ENCODE measurements at regions not wholly inside any gene's neighbourhood (a gene's known extent, or its start where the extent isn't known, plus 50 kb on each side); places are given as distances from the start of the nearest gene placed in this dataset.

DNA sequence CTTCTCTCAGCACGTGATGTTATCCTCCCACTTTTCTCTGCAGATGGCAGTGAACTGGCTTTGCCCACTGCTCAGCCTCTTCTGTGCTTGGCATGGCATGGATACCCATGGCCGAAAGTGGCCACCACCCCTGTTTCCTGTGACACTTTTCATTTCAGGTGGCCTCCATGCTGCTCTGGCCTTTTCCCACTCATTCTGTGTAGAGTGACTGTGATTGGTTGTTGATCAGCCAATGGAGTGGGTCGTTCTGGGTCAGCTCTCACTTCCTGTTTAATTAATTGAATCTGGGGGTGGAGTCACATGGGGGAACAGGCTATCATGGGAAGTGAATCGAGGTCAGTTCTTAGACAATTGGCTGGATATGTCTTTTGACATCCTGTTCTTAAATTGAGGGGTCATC, 350.1 kb upstream of the EEF2KMT start:
- Mint-ChIP-seq H3K4me1 (peaks cover 59% of the 10 kb centered on the region), H3K9me3 (peaks cover 4% of the 10 kb centered on the region; the same call in 2 of the 3 replicates), H3K36me3 (ENCODE audit: low read depth) (peaks cover 4% of the 10 kb centered on the region; the same call in 1 of the 3 replicates), H3K4me3 (no peak overlapping the region), H3K27me3 (ENCODE audit: insufficient read depth, low read depth, poor library complexity) (peaks cover 11% of the 10 kb centered on the region), H3K27ac (no peak overlapping the region)
- no peak for TF ChIP-seq NANOG (IDR thresholded peaks at IDR 0.05; ENCODE audit: borderline replicate concordance)
- TF ChIP-seq, protein P1, sequence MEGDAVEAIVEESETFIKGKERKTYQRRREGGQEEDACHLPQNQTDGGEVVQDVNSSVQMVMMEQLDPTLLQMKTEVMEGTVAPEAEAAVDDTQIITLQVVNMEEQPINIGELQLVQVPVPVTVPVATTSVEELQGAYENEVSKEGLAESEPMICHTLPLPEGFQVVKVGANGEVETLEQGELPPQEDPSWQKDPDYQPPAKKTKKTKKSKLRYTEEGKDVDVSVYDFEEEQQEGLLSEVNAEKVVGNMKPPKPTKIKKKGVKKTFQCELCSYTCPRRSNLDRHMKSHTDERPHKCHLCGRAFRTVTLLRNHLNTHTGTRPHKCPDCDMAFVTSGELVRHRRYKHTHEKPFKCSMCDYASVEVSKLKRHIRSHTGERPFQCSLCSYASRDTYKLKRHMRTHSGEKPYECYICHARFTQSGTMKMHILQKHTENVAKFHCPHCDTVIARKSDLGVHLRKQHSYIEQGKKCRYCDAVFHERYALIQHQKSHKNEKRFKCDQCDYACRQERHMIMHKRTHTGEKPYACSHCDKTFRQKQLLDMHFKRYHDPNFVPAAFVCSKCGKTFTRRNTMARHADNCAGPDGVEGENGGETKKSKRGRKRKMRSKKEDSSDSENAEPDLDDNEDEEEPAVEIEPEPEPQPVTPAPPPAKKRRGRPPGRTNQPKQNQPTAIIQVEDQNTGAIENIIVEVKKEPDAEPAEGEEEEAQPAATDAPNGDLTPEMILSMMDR (conservative IDR thresholded peaks at IDR 0.05; ENCODE audit: low read depth in 2 of 2): no peak
- TF ChIP-seq, protein P2, sequence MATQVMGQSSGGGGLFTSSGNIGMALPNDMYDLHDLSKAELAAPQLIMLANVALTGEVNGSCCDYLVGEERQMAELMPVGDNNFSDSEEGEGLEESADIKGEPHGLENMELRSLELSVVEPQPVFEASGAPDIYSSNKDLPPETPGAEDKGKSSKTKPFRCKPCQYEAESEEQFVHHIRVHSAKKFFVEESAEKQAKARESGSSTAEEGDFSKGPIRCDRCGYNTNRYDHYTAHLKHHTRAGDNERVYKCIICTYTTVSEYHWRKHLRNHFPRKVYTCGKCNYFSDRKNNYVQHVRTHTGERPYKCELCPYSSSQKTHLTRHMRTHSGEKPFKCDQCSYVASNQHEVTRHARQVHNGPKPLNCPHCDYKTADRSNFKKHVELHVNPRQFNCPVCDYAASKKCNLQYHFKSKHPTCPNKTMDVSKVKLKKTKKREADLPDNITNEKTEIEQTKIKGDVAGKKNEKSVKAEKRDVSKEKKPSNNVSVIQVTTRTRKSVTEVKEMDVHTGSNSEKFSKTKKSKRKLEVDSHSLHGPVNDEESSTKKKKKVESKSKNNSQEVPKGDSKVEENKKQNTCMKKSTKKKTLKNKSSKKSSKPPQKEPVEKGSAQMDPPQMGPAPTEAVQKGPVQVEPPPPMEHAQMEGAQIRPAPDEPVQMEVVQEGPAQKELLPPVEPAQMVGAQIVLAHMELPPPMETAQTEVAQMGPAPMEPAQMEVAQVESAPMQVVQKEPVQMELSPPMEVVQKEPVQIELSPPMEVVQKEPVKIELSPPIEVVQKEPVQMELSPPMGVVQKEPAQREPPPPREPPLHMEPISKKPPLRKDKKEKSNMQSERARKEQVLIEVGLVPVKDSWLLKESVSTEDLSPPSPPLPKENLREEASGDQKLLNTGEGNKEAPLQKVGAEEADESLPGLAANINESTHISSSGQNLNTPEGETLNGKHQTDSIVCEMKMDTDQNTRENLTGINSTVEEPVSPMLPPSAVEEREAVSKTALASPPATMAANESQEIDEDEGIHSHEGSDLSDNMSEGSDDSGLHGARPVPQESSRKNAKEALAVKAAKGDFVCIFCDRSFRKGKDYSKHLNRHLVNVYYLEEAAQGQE (IDR thresholded peaks at IDR 0.05; ENCODE audit: unreplicated experiment): no peak
- no peak for TF ChIP-seq EZH2phosphoT487 (IDR thresholded peaks at IDR 0.05; ENCODE audit: unreplicated experiment)
- no peak for TF ChIP-seq EZH2 (IDR thresholded peaks at IDR 0.05; ENCODE audit: low read depth, unreplicated experiment)
- TF ChIP-seq, protein P3, sequence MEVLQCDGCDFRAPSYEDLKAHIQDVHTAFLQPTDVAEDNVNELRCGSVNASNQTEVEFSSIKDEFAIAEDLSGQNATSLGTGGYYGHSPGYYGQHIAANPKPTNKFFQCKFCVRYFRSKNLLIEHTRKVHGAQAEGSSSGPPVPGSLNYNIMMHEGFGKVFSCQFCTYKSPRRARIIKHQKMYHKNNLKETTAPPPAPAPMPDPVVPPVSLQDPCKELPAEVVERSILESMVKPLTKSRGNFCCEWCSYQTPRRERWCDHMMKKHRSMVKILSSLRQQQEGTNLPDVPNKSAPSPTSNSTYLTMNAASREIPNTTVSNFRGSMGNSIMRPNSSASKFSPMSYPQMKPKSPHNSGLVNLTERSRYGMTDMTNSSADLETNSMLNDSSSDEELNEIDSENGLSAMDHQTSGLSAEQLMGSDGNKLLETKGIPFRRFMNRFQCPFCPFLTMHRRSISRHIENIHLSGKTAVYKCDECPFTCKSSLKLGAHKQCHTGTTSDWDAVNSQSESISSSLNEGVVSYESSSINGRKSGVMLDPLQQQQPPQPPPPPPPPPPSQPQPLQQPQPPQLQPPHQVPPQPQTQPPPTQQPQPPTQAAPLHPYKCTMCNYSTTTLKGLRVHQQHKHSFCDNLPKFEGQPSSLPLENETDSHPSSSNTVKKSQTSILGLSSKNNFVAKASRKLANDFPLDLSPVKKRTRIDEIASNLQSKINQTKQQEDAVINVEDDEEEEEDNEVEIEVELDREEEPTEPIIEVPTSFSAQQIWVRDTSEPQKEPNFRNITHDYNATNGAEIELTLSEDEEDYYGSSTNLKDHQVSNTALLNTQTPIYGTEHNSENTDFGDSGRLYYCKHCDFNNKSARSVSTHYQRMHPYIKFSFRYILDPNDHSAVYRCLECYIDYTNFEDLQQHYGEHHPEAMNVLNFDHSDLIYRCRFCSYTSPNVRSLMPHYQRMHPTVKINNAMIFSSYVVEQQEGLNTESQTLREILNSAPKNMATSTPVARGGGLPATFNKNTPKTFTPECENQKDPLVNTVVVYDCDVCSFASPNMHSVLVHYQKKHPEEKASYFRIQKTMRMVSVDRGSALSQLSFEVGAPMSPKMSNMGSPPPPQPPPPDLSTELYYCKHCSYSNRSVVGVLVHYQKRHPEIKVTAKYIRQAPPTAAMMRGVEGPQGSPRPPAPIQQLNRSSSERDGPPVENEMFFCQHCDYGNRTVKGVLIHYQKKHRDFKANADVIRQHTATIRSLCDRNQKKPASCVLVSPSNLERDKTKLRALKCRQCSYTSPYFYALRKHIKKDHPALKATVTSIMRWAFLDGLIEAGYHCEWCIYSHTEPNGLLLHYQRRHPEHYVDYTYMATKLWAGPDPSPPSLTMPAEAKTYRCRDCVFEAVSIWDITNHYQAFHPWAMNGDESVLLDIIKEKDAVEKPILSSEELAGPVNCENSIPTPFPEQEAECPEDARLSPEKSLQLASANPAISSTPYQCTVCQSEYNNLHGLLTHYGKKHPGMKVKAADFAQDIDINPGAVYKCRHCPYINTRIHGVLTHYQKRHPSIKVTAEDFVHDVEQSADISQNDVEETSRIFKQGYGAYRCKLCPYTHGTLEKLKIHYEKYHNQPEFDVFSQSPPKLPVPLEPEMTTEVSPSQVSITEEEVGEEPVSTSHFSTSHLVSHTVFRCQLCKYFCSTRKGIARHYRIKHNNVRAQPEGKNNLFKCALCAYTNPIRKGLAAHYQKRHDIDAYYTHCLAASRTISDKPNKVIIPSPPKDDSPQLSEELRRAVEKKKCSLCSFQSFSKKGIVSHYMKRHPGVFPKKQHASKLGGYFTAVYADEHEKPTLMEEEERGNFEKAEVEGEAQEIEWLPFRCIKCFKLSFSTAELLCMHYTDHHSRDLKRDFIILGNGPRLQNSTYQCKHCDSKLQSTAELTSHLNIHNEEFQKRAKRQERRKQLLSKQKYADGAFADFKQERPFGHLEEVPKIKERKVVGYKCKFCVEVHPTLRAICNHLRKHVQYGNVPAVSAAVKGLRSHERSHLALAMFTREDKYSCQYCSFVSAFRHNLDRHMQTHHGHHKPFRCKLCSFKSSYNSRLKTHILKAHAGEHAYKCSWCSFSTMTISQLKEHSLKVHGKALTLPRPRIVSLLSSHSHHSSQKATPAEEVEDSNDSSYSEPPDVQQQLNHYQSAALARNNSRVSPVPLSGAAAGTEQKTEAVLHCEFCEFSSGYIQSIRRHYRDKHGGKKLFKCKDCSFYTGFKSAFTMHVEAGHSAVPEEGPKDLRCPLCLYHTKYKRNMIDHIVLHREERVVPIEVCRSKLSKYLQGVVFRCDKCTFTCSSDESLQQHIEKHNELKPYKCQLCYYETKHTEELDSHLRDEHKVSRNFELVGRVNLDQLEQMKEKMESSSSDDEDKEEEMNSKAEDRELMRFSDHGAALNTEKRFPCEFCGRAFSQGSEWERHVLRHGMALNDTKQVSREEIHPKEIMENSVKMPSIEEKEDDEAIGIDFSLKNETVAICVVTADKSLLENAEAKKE (CRISPR knock-in tag; IDR thresholded peaks at IDR 0.05): no peak
- no peak for TF ChIP-seq ZNF114 (CRISPR knock-in tag; IDR thresholded peaks at IDR 0.05)
- no peak for TF ChIP-seq JUNB (IDR thresholded peaks at IDR 0.05; ENCODE audit: unreplicated experiment)
- no peak for TF ChIP-seq STAT1 (IDR thresholded peaks at IDR 0.05; ENCODE audit: unreplicated experiment)
- TF ChIP-seq, protein P4, sequence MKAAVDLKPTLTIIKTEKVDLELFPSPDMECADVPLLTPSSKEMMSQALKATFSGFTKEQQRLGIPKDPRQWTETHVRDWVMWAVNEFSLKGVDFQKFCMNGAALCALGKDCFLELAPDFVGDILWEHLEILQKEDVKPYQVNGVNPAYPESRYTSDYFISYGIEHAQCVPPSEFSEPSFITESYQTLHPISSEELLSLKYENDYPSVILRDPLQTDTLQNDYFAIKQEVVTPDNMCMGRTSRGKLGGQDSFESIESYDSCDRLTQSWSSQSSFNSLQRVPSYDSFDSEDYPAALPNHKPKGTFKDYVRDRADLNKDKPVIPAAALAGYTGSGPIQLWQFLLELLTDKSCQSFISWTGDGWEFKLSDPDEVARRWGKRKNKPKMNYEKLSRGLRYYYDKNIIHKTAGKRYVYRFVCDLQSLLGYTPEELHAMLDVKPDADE (IDR thresholded peaks at IDR 0.05): no peak
- no peak for TF ChIP-seq ZNF331 (CRISPR knock-in tag; IDR thresholded peaks at IDR 0.05; ENCODE audit: low read depth)
- no peak for TF ChIP-seq CREB1 (CRISPR knock-in tag; IDR thresholded peaks at IDR 0.05; ENCODE audit: low read depth)
- TF ChIP-seq POLR2AphosphoS5 (IDR thresholded peaks at IDR 0.05; ENCODE audit: low read depth): no peak
- H3K9me2 ChIP-seq (ENCODE audit: insufficient read depth): 0 out of 2 replicates have a peak, but pooled peaks cover 2% of the 10 kb centered on the region
- H3K4me1 ChIP-seq (ENCODE audit: insufficient read depth): peaks cover 37% of the 10 kb centered on the region
- H3K79me2 ChIP-seq (replicated peaks; ENCODE audit: insufficient read depth): no peaks in the 10 kb centered on the region
- no peaks in the 10 kb centered on the region for H3K36me3 ChIP-seq (ENCODE audit: insufficient read depth)
- H3K27me3 ChIP-seq (ENCODE audit: insufficient read depth): no peaks in the 10 kb centered on the region
- DNase-seq (ENCODE audit: low spot score) (peak; percentile 29), ATAC-seq (no peak)
- no peaks in the 10 kb centered on the region for H4K20me1 ChIP-seq (replicated peaks; ENCODE audit: insufficient read depth)
- 0 out of 2 replicates have a peak, but pooled peaks cover 2% of the 10 kb centered on the region for H3F3A ChIP-seq (replicated peaks; ENCODE audit: low read depth)
- no peak overlapping the region for H3K4me2 ChIP-seq
- H3K4me3 ChIP-seq: no peak overlapping the region
- H2AFZ ChIP-seq: no peak overlapping the region
- no peak overlapping the region for H3K27ac ChIP-seq (ENCODE audit: low read depth)
